GM12872 (cell line): ENCODE measurements at regions not wholly inside any gene's neighbourhood (a gene's known extent, or its start where the extent isn't known, plus 50 kb on each side); places are given as distances from the start of the nearest gene placed in this dataset.

ENCODE experiments used
- TF ChIP-seq, protein P1 (sequence below): IDR thresholded peaks from 3 replicates; pipeline ENCODE4 v1.5.1; 2011; ENCODE audit warnings: low read depth, mild to moderate bottlenecking, low read length, moderate library complexity; ENCODE audit not compliant: insufficient read depth

DNA sequence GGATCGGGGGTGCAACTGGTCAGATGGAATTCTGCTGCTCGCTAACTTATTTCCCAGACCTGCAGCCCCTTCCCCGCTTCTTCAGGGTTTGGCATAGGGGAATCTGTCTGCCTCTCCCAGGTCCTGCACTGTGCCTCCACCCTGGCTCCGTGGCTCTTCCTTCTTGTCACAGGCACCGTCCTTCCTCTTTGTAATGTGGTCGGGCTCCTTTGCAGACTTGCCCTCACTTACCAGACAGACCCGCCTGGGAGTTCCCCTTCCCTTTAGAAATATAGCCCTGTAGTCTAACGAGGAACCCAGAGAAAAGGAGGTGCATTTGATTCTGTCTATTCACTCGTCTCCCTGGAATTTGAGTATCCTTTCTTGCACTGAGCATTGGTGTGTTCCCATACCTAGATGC is 63.9 kb upstream of the PAX8 start:
- TF ChIP-seq, protein P1, sequence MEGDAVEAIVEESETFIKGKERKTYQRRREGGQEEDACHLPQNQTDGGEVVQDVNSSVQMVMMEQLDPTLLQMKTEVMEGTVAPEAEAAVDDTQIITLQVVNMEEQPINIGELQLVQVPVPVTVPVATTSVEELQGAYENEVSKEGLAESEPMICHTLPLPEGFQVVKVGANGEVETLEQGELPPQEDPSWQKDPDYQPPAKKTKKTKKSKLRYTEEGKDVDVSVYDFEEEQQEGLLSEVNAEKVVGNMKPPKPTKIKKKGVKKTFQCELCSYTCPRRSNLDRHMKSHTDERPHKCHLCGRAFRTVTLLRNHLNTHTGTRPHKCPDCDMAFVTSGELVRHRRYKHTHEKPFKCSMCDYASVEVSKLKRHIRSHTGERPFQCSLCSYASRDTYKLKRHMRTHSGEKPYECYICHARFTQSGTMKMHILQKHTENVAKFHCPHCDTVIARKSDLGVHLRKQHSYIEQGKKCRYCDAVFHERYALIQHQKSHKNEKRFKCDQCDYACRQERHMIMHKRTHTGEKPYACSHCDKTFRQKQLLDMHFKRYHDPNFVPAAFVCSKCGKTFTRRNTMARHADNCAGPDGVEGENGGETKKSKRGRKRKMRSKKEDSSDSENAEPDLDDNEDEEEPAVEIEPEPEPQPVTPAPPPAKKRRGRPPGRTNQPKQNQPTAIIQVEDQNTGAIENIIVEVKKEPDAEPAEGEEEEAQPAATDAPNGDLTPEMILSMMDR, result no peak

DNA sequence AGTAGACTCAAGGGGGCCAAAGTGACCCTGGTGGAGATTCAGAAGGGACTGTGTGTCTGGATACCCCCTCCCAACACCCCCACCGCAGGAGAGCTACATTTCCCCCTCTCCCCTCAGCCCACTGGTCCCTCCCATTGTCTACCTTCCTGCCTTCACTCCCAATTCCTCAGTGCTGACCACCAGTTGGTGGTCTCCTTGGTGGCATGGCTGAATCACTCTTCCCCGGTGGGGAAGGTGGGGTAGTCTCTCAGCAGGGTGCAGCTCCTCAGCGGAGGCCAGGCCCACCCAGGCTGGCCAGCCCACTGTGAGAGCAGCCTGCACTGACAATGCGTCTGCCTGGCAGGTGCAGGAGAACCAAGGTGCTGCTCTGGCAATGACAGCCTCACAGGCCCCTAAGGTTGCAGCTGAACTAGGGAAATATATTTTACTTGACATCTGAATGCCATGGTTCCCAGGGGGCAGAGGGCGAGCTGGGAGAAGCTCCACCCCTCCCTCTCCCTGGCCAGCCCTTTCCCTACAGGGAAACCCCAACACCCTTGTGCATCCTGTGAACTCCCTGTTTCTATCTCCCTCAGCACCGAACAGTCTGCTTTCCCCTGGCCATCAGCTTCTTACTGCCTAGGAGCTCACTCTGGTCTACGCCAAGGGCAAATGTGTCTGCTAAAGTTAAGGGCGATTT is 62.6 kb upstream of the PAX8 start:
- TF ChIP-seq, protein P1, result no peak

DNA sequence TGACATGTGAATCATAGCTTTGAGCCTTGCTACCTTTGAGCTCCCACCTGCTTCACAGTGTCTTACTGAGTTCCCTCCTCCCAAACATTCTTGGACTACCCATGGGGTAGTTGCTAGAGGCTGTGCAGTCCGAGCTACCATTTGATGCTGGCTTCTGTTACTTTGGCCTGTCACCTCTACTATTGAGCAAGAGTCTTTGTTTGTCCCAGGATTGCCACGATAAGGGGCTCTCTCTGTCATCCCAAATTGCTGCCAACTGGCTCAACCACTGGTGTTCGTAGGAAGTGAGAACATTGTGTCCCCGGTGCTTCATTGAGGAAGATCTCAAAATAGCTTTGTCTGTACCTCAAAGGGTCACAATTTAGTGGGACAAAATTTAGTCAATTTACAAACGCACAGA is 59.1 kb upstream of the PAX8 start:
- TF ChIP-seq, protein P1, result no peak

DNA sequence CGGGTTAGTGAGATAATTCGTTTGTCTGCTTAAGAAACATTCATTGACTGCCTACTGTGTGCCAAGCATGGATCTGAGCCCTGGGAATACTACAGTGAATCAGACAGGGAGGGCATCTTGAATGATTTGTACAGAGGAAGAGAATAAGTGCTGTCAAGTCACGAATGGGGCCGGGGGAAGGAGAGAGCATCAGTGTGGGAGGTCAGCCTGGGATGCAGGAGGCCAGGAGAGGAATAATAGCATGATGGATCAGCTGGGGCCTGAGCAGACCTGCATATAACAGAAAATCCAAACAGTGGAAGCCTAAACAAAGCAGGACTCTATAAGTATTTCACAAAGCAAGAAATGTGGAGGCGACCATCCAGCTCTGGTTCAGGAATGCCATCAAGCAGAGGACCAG is 55.4 kb upstream of the PAX8 start:
- TF ChIP-seq, protein P1, result no peak
